ENCODE measurements at regions not wholly inside any gene's neighbourhood (a gene's known extent, or its start where the extent isn't known, plus 50 kb on each side); places are given as distances from the start of the nearest gene placed in this dataset.
"Not testable (repeated sequence)": the region's sequence is repeated elsewhere in the genome, so short reads cannot be mapped to it uniquely, and the experiment has no call there.

- peak; percentile 85 for DNase-seq (ENCODE audit: low read depth)
These were observed 128.0 kb downstream of the ATP23 start for GRCh38 chr12:58069268-58069963.

GRCh38 chr12:58071994-58072393 lies 130.6 kb downstream of the ATP23 start:
- no peak for DNase-seq (ENCODE audit: low read depth)

GRCh38 chr12:58074259-58074658 lies 132.9 kb downstream of the ATP23 start:
- no peak for DNase-seq (ENCODE audit: low read depth)

GRCh38 chr12:58079806-58080205 lies 138.4 kb downstream of the ATP23 start:
- no peak for DNase-seq (ENCODE audit: low read depth)

GRCh38 chr12:58081488-58081887 lies 140.1 kb downstream of the ATP23 start:
- no peak for DNase-seq (ENCODE audit: low read depth)

- DNase-seq (ENCODE audit: low read depth): no peak
These were observed 141.6 kb downstream of the ATP23 start for GRCh38 chr12:58082996-58083395.

- DNase-seq (ENCODE audit: low read depth): no peak
These were observed 144.6 kb downstream of the ATP23 start for GRCh38 chr12:58086006-58086405.

- DNase-seq (ENCODE audit: low read depth): no peak
These were observed 145.6 kb downstream of the ATP23 start for GRCh38 chr12:58086930-58087329.

GRCh38 chr12:58087423-58088127 lies 146.2 kb downstream of the ATP23 start:
- DNase-seq (ENCODE audit: low read depth): no peak

GRCh38 chr12:58089588-58089987 lies 148.2 kb downstream of the ATP23 start:
- DNase-seq (ENCODE audit: low read depth): no peak

GRCh38 chr12:58090685-58091084 lies 149.3 kb downstream of the ATP23 start:
- DNase-seq (ENCODE audit: low read depth): no peak

- DNase-seq (ENCODE audit: low read depth): no peak
These were observed 153.6 kb downstream of the ATP23 start for GRCh38 chr12:58095002-58095401.

- DNase-seq (ENCODE audit: low read depth): no peak
These were observed 156.4 kb downstream of the ATP23 start for GRCh38 chr12:58097741-58098140.

- no peak for DNase-seq (ENCODE audit: low read depth)
These were observed 158.1 kb downstream of the ATP23 start for GRCh38 chr12:58099476-58099875.

- DNase-seq (ENCODE audit: low read depth): peak; percentile 12
These were observed 163.0 kb downstream of the ATP23 start for GRCh38 chr12:58104351-58104755.

- DNase-seq (ENCODE audit: low read depth): no peak
These were observed 164.1 kb downstream of the ATP23 start for GRCh38 chr12:58105225-58106119.

- no peak for DNase-seq (ENCODE audit: low read depth)
These were observed 164.8 kb downstream of the ATP23 start for GRCh38 chr12:58106195-58106594.

- no peak for DNase-seq (ENCODE audit: low read depth)
These were observed 175.8 kb downstream of the ATP23 start for GRCh38 chr12:58117201-58117600.

- DNase-seq (ENCODE audit: low read depth): no peak
These were observed 176.3 kb downstream of the ATP23 start for GRCh38 chr12:58117667-58118066.

GRCh38 chr12:58125761-58126160 lies 184.4 kb downstream of the ATP23 start:
- not testable (repeated sequence) for DNase-seq (ENCODE audit: low read depth)

GRCh38 chr12:58131986-58132755 lies 190.8 kb downstream of the ATP23 start:
- DNase-seq (ENCODE audit: low read depth): no peak

GRCh38 chr12:58138424-58138823 lies 197.1 kb downstream of the ATP23 start:
- DNase-seq (ENCODE audit: low read depth): no peak

All from fibroblast of gingiva (primary cell).